IPS-NIHi7 (cell line): ENCODE measurements at regions not wholly inside any gene's neighbourhood (a gene's known extent, or its start where the extent isn't known, plus 50 kb on each side); places are given as distances from the start of the nearest gene placed in this dataset.
"Not testable (repeated sequence)": the region's sequence is repeated elsewhere in the genome, so short reads cannot be mapped to it uniquely, and the experiment has no call there.

Experiments used
- DNase-seq: peaks from one replicate; pipeline ENCODE4 v3.0.0; 2012; ENCODE audit warnings: mixed read lengths; ENCODE audit errors: extremely low spot score

DNA sequence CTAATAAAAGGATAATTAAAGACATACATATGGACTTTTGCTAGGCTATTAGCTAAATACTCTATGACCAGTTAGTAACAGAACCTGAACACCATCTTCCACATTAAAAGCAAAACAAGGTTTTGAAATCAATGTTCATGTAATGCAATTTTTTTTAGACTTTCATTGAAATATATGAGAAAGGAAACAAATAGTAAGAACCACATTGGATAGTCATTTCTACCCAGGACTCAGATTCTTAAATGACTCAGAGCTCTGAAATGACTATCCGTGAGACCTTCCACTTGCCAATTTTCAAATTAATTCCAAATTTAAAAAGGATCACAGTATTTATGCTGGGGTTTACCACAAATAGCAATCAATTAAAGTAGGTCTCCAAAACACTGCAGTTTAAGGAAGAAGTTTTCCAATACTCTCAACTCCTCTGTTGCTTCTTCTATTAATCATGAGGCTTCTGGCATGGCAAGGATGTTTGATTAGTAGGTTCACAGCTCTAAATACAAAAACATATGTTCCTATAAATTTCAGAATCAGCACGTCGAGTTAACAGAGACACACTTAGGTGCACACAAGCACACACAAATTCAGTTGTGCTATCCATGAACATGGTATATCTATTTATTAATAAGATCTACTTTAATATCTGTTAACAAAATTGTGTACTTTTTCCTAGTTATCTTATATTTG lies 841.0 kb downstream of the RNF144A start:
- no peak for DNase-seq

DNA sequence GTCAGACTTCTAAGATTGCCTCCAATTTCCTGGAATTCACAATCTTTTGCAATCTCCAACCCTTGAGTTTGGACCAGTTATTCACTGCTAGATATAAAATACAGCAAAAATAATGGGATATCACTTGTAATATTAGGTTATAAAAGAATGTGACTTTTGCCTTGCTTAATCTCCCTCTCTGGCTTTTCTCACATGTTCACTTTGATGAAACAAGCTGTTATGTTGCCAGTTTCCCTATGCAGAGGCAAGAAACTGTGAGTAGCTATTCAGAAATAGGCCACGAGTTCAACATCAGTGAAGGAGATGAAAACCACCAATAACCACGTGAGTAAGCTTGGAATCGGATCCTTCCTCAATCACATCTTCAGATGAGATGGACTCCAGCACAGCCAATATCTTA lies 842.7 kb downstream of the RNF144A start:
- DNase-seq, result no peak

DNA sequence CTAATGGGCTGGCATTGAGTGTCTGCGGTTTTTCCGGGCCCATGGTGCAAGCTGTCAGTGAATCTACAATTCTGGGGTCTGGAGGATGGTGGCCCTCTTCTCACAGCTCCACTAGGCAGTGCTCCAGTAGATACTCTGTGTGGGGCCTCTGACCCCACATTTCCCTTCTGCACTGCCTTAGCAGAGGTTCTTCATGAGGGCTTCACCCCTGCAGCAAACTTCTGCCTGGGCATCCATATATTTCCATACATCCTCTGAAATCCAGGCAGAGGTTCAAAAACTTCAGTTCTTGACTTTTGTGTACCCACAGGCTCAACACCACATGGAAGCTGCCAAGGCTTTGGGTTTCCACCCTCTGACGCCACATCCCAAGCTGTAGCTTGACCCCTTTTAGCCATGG lies 846.2 kb downstream of the RNF144A start:
- not testable (repeated sequence) for DNase-seq

DNA sequence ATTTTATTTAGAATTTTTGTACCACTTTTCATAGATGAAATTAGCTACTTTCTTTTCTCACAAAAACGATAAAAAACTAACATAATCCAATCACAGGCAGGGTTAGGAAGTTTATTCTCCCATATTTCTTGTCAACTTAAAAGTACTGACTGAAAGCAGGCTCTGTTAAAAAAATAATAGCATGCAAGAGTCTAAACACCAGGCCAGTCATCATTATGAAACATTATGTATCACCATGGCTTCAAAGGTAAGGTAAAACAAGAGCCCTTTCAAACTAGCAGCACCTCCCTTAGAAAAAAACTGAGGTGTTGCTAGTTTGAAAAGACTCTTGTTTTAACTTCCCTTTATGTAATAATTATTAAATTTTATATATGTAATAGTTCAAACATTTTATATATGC lies 848.0 kb downstream of the RNF144A start:
- DNase-seq, result no peak

- no peak for DNase-seq
Observed at GRCh38 chr2:7766088-7766722, 849.0 kb downstream of the RNF144A start.

DNA sequence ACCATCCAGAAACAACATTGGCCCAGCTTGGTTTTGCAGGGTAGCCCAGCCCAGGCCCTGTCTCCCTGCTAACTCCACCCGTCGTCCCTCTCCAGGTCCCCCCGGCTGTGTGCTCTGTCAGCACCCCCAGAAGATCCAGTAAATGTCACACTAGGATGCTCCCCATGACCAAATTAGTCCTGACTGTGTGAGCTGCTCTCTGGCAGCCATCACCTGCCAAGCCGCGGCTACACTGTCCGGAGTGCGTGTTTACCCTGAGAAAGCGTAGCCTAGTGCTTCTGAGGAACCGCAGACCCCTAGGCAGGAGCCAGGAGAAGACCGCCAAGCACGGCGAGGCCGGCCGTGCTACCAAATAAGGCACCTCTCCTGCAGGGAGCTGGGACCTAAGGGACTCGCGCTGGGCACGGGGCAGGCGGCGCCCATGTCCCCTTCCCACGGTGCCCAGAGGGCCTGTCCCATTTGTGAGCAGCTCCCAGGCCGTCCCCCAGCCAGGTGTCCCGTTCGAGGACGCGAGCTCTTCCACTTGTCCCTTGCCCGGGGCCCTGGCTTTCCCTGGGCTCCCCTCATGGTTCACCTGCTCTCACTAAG lies 849.9 kb downstream of the RNF144A start:
- DNase-seq, result no peak

DNA sequence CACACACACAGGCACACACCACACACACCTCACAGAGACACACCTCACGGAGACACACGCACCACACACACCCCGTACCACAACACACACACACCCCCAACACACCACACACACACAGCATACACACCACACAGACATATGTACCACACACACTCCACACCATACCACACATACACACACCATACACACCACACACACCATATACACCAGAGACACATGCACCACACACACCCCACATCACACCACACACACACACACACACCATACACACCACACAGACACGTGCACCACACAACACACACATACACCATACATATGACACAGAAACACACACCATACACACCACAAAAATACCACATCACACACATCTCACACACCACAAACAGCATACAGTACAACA lies 850.7 kb downstream of the RNF144A start:
- DNase-seq, result no peak

- no peak for DNase-seq
Observed at GRCh38 chr2:7771781-7772180, 854.6 kb downstream of the RNF144A start.

DNA sequence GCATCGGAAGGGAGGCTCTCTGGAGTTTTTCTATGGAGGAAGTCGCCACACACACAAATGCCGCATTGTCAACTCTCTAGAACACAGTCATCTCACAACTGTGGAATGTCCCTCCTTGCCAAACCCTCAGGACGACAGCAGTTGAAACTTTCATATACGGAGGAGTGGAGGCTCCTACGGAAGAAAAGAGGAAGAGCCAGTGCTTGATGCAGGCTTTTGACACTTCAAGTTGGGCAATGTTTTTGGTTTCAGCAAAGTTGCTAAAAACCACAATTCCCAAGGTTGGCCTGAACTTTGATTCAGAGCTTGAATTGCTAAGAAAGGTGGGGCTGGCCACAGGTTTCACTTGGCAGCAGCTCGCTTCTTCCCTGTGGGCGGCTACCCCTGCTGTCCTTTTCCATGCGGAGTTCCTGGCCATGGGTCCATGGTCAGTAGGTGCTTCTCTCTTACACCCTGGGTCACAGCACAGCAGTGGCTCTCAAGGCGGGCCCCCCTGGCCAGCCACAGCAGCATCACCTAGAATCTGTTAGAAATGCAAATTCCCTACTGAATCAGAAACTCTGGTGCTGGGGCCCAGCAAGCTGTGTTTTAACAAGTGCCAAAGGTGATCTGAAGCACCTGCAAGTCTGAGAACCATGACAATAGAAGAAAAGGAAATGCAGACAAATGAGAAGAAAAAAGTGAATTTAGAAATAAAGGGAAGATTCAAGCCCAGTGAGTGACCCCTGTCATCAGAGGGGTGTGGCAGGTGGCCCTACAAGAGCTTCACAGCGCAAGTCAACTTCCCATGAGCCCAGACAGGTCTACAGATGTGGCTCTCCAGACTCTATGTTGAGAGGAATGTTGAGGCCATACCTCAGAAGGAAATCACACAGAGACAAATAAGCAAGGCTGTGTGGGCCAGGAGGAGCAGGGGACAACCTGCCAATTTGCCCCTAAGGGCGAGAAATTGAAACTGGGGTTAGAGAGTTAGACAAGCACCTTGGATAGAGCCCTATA lies 856.4 kb downstream of the RNF144A start:
- DNase-seq, result no peak

DNA sequence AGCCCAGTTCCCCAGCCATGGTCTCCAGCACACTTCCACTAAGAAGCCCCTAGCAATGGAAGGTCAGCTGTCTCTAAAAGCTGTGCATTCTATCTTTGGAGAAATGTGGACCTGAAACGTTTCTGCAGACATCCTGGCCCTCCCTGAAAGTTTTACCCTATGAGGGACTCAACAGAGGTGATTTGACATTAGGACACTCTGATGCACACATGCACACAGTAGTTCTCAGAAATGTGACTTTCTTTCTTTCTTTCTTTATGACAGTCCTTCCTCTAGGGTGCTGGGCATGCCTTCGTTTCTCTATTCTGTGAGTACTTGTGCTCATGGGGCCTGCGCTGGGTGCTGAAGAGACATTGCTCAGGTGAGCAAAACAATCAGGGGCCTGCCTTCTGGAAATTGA lies 857.3 kb downstream of the RNF144A start:
- DNase-seq, result no peak

DNA sequence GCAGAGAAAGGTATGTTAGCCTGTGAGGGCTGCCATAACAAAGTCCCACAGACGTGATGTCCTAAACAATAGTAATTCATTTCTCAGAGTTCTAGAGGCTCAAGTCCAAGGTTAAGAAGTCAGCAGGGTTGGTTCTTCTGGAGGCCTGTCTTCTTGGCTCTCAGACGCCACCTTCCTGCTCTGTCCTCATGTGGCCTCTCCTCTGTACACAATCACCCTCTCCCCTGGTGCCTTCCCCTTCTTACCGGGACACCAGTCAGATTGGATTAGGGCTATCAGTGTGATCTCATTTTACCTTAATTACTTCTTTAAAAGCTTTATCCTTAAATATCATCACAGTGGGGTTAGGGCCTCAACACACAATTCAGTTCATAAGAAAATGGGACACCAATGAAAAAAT lies 860.5 kb downstream of the RNF144A start:
- DNase-seq, result no peak

DNA sequence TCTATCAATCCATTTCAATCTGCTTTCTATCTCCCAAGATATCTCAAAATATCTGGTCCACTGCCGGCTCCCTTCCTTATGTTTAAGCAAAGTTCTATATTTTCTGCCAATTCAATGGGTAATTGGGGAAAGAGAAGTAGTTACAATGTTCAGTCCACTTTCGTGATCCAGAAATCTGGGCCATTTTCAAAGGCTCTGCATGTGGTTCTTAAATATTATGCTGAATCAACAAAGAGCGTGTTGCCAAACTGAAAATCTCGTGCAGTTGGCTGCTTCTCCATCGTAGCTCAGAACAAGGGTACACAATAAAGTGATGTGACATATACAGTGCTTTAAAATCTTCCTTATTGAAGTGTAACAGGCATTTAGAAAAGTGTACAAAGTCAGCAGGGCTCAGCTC lies 863.1 kb downstream of the RNF144A start:
- no peak for DNase-seq

- DNase-seq, result no peak
Observed at GRCh38 chr2:7785700-7786099, 868.5 kb downstream of the RNF144A start.

- no peak for DNase-seq
Observed at GRCh38 chr2:7788736-7789135, 871.5 kb downstream of the RNF144A start.

- no peak for DNase-seq
Observed at GRCh38 chr2:7792031-7792651, 874.9 kb downstream of the RNF144A start.

GRCh38 chr2:7795778-7796563 lies 878.8 kb downstream of the RNF144A start:
- no peak for DNase-seq

- no peak for DNase-seq
Observed at GRCh38 chr2:7800031-7800430, 881.8 kb upstream of the ID2 start.

DNA sequence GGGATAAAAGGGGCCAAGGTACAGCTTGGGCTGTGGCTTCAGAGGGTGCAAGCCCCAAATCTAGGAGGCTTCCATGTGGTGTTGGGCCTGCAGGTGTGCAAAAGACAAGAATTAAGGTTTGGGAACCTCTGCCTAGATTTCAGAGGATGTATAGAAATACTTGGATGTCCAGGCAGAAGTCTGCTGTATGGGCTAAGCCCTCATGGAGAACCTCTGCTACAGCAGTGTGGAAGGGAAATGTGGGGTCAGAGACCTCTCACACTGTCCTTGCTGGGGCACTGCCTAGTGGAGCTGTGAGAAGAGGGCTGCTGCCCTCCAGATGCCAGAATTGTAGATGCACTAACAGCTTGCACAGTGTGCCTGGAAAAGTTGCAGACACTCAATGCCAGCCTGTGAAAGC lies 880.6 kb upstream of the ID2 start:
- no peak for DNase-seq

DNA sequence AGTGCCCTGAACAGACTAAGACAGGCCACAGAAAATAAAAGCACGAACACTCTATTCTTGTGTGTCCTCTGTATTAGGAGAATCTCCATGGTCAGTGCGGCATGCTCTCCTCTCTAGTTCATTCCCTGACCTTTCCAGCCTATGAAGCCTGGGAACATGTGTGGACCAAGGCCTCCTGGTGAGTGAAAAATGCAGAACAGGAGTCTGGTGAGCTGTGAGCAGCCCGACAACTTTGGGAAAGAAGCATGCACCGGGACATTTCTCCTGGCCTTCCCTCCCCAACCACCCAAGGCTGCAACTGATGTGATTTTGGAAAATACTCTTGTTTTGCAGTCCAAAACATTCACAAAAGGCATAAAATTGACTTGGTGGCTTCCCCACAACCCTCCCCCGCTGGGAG lies 878.3 kb upstream of the ID2 start:
- no peak for DNase-seq

DNA sequence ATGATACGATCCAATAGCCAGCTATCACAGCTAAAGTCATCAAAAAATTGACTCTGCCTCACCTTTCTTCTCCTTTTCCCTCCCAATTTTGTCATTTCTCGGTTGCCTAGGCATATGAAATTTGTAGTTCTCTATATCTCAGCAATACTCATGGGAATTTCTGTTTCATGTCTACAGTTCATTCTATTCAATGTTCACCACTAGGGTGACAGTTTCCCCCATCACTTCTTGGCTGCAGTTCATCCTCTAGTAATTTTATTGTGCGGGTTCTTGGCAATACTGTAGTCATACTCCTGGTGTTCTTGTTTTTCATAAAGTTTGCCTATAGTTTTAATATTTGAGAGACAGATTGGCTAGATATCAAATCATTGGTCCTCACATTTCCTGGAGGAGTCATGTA lies 872.2 kb upstream of the ID2 start:
- no peak for DNase-seq

DNA sequence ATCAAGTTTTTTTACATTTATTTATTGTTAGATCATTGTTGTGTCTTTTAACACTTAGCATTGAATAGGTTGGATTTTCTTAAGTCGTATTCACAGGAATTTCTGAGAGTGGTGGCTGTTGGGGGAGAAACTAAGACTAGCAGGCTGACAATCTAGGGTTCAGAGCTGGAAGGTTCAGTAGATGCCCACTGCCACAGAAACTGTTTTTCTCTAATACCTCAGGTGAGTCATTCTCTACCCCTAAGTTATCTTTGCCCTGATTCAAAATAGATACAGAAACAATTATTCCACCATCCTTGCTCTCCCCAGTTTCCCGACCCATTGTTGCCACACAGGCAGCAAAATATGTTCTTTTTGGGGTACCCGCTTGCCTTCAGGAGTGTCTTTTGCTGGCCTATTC lies 870.8 kb upstream of the ID2 start:
- no peak for DNase-seq
